ENCODE measurements at regions not wholly inside any gene's neighbourhood (a gene's known extent, or its start where the extent isn't known, plus 50 kb on each side); places are given as distances from the start of the nearest gene placed in this dataset.

GRCh38 chr11:69878927-69879728 lies 59.9 kb upstream of the FGF3 start:
- Histone ChIP-seq H3K4me1 (ENCODE audit: insufficient read depth, low read length) (no peaks in the 10 kb centered on the region), H3K23me2 (ENCODE audit: insufficient read length, low read depth, low read length, poor library complexity, severe bottlenecking) (no peaks in the 10 kb centered on the region), H3K56ac (ENCODE audit: insufficient read length, low read depth, low read length) (no peak overlapping the region), H3K9me3 (ENCODE audit: control insufficient read depth, low read depth, low read length) (no peaks in the 10 kb centered on the region), H2BK20ac (ENCODE audit: low read depth, low read length, poor library complexity, severe bottlenecking) (no peak overlapping the region), H2BK12ac (ENCODE audit: insufficient read length, low read depth, low read length) (no peak overlapping the region), H3K14ac (ENCODE audit: insufficient read depth, low read length) (no peak overlapping the region), H3K4ac (ENCODE audit: low read depth, low read length) (no peak overlapping the region), H3K9ac (ENCODE audit: extremely low read depth, insufficient read length, low read length) (no peak overlapping the region), H3T11ph (ENCODE audit: low read length) (no peak overlapping the region), H3K27me3 (ENCODE audit: insufficient read depth, low read length) (no peaks in the 10 kb centered on the region), H3K27ac (ENCODE audit: insufficient read length, low read depth, low read length) (no peak overlapping the region), H3K18ac (ENCODE audit: insufficient read length, low read depth, low read length) (no peak overlapping the region), H2AK5ac (ENCODE audit: insufficient read length, low read length) (no peak overlapping the region), H3K23ac (ENCODE audit: insufficient read length, low read depth, low read length) (no peak overlapping the region), H4K91ac (ENCODE audit: insufficient read length, low read depth, low read length) (no peak overlapping the region), H3K79me2 (ENCODE audit: insufficient read depth, low read length) (no peaks in the 10 kb centered on the region), H2BK15ac (ENCODE audit: low read depth, low read length) (no peak overlapping the region), H4K20me1 (ENCODE audit: control insufficient read depth, insufficient read depth, insufficient read length) (no peaks in the 10 kb centered on the region), H4K5ac (ENCODE audit: insufficient read length, low read depth, low read length) (no peak overlapping the region), H3K4me2 (ENCODE audit: insufficient read depth, insufficient read length, low read length) (no peak overlapping the region), H2AFZ (ENCODE audit: low read length) (no peak overlapping the region), H2BK5ac (ENCODE audit: insufficient read length, low read length) (no peak overlapping the region), H3K79me1 (ENCODE audit: insufficient read depth, low read depth, low read length, poor library complexity, severe bottlenecking) (no peaks in the 10 kb centered on the region), H4K8ac (replicated peaks; ENCODE audit: insufficient read length, low read depth, low read length) (no peak overlapping the region), H2BK120ac (ENCODE audit: low read depth, low read length, poor library complexity, severe bottlenecking) (no peak overlapping the region)
- peak; percentile 20 for DNase-seq
- Mint-ChIP-seq H3K9me3 (no peaks in the 10 kb centered on the region), H3K36me3 (ENCODE audit: insufficient read depth in 1 of 3, low read depth in 3 of 3) (no peaks in the 10 kb centered on the region; a peak in 2 of 7 replicates), H3K4me3 (no peak overlapping the region), H3K27ac (no peak overlapping the region), H3K4me1 (peaks cover 4% of the 10 kb centered on the region in 2 experiments; a peak in 3 of 4 replicates), H3K27me3 (ENCODE audit: low read depth) (peaks cover 17% of the 10 kb centered on the region)
- WGBS (ENCODE audit: extremely low coverage, insufficient read length, low lambda C conversion rate) = no CpG with 5 or more reads among the region's 11 CpGs
- TF ChIP-seq CTCF (conservative IDR thresholded peaks at IDR 0.05) = no peak
